Adipocyte (in vitro differentiated cells): ENCODE measurements at regions not wholly inside any gene's neighbourhood (a gene's known extent, or its start where the extent isn't known, plus 50 kb on each side); places are given as distances from the start of the nearest gene placed in this dataset.
"Not testable (repeated sequence)": the region's sequence is repeated elsewhere in the genome, so short reads cannot be mapped to it uniquely, and the experiment has no call there.

ENCODE experiments used
- DNase-seq: peaks from one replicate; pipeline ENCODE4 v3.0.0-alpha.2; 2015; ENCODE audit warnings: low read depth
- H3K27me3 ChIP-seq: replicated peaks from 2 replicates; pipeline ENCODE4 v1.7.0; 2013; ENCODE audit warnings: mild to moderate bottlenecking, low read length, moderate library complexity; ENCODE audit not compliant: control insufficient read depth, insufficient read depth
- H3K36me3 ChIP-seq: 2 replicates; pipeline ENCODE4 v1.7.0; 2013; ENCODE audit warnings: low read length, mild to moderate bottlenecking, moderate library complexity; ENCODE audit not compliant: control insufficient read depth, insufficient read depth, severe bottlenecking
- H3K4me1 ChIP-seq: 2 replicates; pipeline ENCODE4 v1.7.0; 2013; ENCODE audit warnings: mild to moderate bottlenecking, low read length, moderate library complexity; ENCODE audit not compliant: control insufficient read depth, insufficient read depth
- H3K4me3 ChIP-seq: 2 replicates; pipeline ENCODE4 v1.7.0; 2013; ENCODE audit warnings: mild to moderate bottlenecking, low read length, moderate library complexity
- H3K9ac ChIP-seq: 2 replicates; pipeline ENCODE4 v1.7.0; 2013; ENCODE audit warnings: mild to moderate bottlenecking, low read length, moderate library complexity
- H3K9me3 ChIP-seq: 2 replicates; pipeline ENCODE4 v1.7.0; 2013; ENCODE audit warnings: mild to moderate bottlenecking, low read length, moderate library complexity; ENCODE audit not compliant: control insufficient read depth

DNA sequence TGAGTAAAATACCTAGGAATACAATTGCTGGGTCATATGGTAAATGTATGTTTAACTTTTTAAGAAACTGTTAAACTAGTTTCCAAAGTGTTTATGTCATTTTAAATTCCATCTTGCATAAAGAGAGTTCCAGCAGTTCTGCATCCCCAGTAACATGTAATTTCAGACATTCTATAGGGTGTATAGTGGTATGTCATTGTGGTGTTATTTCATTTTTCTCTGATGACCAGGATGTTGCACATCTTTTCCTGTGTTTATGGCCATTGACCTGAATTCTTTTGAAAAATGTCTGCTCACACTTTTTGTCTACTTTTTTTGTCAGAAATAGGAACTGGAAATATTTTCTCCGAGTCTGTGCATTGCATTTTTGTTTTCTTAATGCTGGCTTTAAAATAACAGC is 128.9 kb downstream of the TMEM200A start:
- H3K4me3 ChIP-seq = no peak overlapping the region
- H3K36me3 ChIP-seq = no peaks in the 10 kb centered on the region
- peak; percentile 49 for DNase-seq
- peaks cover 8% of the 10 kb centered on the region for H3K9me3 ChIP-seq
- no peak overlapping the region for H3K9ac ChIP-seq
- H3K4me1 ChIP-seq = no peaks in the 10 kb centered on the region
- H3K27me3 ChIP-seq = no peaks in the 10 kb centered on the region

DNA sequence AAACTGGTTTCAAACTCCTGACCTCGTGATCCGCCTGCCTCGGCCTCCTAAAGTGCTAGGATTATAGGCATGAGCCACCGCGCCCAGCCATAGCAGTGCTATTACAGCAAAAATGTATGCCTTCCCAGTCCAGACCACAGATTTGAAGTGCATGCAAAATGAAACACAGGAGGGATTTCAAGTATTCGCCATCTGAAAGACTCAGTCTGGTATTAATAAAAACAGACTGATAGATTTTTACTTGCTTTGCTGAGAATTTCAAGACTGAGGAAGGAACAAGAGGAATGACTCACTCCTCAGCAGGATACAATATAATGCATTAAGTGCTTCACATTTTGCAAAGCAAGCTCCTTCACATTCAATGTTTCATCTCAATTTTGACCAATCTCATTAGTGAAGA is 134.9 kb downstream of the TMEM200A start:
- Histone ChIP-seq H3K4me1 (peaks cover 17% of the 10 kb centered on the region), H3K9ac (peak overlapping the region; percentile 25), H3K9me3 (no peaks in the 10 kb centered on the region), H3K36me3 (no peaks in the 10 kb centered on the region), H3K27me3 (no peaks in the 10 kb centered on the region), H3K4me3 (peak overlapping the region; percentile 35)
- peak; percentile 93 for DNase-seq

DNA sequence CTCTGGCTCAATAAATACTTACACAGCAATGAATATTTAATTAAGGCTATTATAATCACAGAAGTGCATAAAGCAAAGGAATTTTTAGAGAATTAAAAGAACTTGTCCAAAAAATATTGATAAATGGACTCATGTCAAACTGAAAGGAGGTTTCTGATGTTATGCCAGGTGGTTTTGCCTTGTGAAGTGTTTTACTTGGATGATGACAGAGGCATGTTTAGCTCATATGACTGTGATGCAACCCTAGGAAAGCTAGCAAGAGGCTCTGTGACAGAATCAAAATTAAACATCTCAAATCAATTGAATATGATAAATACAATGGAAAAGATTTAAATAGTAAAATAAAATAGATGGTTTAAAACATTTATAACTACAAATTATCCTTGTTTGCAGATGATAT is 137.3 kb downstream of the TMEM200A start:
- Histone ChIP-seq H3K9me3 (no peaks in the 10 kb centered on the region), H3K36me3 (no peaks in the 10 kb centered on the region)

DNA sequence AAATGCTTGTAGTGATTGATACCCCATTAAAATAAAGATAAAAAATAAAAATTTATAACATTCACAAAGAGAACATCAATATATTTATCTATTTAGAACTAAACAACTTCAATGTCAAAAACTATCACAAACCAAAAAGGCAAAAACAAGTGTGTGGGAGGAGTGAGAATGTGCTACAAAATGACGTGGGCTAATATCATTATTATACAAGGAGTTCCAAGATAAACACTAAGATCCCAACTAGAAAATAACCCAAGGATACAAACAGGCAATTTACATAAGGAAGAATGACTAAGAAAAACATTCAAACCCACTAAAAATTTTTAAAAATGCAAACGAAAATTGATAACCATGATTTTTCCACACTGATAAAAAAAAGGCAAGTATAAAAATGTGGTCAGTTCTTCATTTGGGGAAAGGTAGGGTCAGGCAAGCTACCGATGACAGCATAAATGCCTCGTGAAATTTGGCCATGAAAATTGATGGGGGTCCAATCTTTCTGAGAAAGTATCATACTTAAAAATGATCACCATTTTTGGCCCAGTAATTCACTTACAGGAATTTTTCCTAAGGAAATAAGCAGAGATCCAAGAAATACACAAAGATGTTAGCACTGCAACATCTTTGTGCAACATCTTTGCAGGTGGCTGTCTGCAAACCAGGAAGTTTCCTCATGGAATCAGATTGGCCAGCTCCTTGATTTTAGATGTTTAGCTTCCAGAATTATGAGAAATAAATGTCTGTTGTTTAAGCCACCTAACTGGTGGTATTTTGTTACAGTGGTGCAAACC is 140.2 kb downstream of the TMEM200A start:
- no peak for DNase-seq
- Histone ChIP-seq H3K9me3 (no peaks in the 10 kb centered on the region), H3K4me3 (no peak overlapping the region), H3K27me3 (no peaks in the 10 kb centered on the region), H3K4me1 (peaks cover 12% of the 10 kb centered on the region), H3K36me3 (no peaks in the 10 kb centered on the region), H3K9ac (no peak overlapping the region)

More for the DNA sequence above, 137.3 kb downstream of the TMEM200A start:
- no peaks in the 10 kb centered on the region for H3K27me3 ChIP-seq
- peak; percentile 88 for DNase-seq
- H3K4me1 ChIP-seq = peaks cover 17% of the 10 kb centered on the region
- H3K4me3 ChIP-seq = no peak overlapping the region
- H3K9ac ChIP-seq = no peak overlapping the region

DNA sequence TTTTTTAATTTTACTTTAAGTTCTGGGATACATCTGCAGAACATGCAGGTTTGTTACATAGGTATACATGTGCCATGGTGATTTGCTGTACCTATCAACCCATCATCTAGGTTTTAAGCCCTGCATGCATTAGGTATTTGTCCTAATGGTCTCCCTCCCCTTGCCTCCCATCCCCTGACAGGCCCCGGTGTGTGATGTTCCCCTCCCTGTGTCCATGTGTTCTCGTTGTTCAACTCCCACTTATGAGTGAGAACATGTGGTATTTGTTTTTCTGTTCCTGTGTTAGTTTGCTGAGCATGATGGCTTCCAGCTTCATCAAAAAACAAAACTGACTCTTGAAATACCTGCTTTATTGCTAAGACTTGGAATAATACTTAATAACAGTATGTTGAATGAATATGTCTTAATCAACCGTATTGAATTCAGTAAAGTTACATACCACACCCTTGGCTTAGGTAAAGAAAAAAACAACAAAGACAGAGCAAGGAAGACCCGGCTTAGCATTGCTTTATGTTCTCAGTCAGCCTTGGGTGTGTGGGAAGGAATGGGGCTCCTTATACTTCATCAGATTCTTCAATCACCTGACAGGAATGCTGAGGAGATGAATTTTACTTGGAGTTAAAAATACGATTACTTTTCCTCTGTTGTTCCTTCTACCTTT is 141.3 kb downstream of the TMEM200A start:
- not testable (repeated sequence) for H3K9me3 ChIP-seq, DNase-seq, H3K4me1 ChIP-seq, H3K36me3 ChIP-seq, H3K27me3 ChIP-seq
- H3K4me3 ChIP-seq = peak overlapping the region; percentile 31
- H3K9ac ChIP-seq = peak overlapping the region; percentile 28

DNA sequence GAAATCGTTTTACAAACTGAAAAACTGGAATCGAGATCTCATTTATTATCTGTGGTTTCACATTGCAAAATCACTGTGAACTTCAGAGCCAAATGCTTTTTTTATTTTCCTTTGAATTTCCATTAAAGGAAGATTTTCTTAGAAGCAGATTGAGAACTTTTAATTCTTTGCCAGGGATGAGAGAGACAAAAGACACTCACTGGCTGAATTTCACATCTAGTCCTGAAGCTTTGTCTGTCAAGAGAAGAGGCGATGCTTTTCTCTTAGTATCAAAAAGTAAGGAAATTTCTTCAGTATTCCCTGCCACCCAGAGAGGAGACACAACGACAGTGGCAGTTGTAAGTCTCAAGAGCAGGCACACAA is 141.8 kb downstream of the TMEM200A start:
- H3K27me3 ChIP-seq = no peaks in the 10 kb centered on the region
- H3K9me3 ChIP-seq = no peaks in the 10 kb centered on the region
- no peak for DNase-seq
- H3K36me3 ChIP-seq = no peaks in the 10 kb centered on the region
- peaks cover 9% of the 10 kb centered on the region for H3K4me1 ChIP-seq
- peak overlapping the region; percentile 31 for H3K4me3 ChIP-seq
- peak overlapping the region; percentile 28 for H3K9ac ChIP-seq

DNA sequence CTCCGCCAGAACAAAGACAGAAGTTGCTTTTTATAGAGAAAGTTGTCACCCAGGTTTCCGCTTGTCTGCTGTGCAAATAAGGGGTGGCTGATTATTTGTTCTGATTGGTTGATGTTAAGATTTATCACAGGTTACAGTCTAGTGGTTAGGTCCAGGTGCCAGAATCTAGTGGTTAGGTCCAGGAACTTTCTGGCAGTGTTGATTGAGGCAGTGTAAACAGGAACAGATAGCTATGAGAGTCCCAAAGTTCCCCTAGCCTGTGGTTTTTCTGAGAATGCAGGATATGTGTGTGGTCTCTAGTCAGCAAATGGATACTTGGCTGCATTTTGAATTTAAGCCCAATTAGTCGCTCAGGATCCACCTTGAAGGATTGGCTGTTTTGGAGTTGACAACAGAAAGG is 148.0 kb downstream of the TMEM200A start:
- Histone ChIP-seq H3K27me3 (no peaks in the 10 kb centered on the region), H3K4me1 (no peaks in the 10 kb centered on the region), H3K4me3 (no peak overlapping the region), H3K36me3 (no peaks in the 10 kb centered on the region), H3K9me3 (no peaks in the 10 kb centered on the region), H3K9ac (no peak overlapping the region)
- DNase-seq = peak; percentile 35

DNA sequence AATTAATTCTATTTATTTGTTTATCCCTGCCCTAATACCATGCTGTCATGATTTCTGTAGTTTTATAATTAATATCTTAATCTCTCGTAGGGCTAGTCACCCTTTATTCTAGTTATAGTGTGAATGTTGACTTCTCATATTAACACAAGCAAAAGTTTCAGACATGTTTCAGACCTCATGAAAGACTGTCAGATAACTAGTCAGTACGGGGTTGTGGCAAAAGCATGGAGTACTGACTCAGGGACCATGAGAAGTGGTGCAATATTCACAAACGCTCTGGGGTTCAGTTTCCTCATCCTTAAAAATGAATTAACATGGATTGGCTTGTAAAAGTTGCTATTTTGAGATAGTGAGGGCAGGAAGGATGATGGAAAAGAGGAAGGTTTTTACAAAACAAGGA is 148.9 kb downstream of the TMEM200A start:
- DNase-seq = no peak
- Histone ChIP-seq H3K4me3 (no peak overlapping the region), H3K9me3 (no peaks in the 10 kb centered on the region), H3K27me3 (no peaks in the 10 kb centered on the region), H3K9ac (no peak overlapping the region), H3K36me3 (no peaks in the 10 kb centered on the region), H3K4me1 (no peaks in the 10 kb centered on the region)

DNA sequence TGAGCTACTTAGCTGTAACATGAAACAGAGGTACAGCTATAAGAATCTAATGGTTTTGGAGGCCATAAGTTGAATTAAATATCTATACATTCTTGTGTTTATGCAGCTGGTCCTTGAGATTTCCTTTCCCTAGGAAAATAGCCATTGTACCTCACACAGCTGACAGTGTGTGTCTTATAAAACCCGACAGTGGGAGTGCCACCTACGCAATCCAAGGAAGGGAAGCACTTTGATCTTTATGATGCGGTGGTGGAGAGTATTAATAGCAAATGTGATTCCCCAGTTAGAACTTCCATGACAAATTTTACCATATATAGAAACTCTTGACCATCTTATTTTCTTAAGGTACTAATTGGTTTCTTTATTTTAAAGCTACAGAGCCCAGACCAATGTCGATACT is 149.5 kb downstream of the TMEM200A start:
- no peak for DNase-seq
- H3K36me3 ChIP-seq = no peaks in the 10 kb centered on the region
- H3K27me3 ChIP-seq = no peaks in the 10 kb centered on the region
- no peak overlapping the region for H3K4me3 ChIP-seq
- H3K9me3 ChIP-seq = no peaks in the 10 kb centered on the region
- H3K4me1 ChIP-seq = peaks cover 3% of the 10 kb centered on the region
- H3K9ac ChIP-seq = no peak overlapping the region

DNA sequence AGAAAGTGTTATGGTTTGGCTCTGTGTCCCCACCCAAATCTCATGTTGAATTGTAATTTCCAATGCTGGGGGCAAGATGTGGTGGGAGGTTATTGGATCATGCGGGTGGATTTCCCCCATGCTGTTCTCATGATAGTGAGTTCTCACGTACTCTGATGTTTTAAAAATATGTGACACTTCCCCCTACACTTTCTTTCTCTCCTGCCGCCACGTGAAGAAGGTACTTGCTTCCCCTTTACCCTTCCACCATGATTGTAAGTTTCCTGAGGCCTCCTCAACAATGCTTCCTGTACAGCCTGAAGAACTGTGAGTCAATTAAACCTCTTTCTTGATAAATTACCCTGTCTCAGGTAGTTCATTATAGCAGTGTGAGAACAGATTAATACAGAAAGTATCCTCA is 150.8 kb downstream of the TMEM200A start:
- Histone ChIP-seq H3K4me3 (no peak overlapping the region), H3K9me3 (no peaks in the 10 kb centered on the region), H3K27me3 (no peaks in the 10 kb centered on the region), H3K36me3 (no peaks in the 10 kb centered on the region), H3K4me1 (peaks cover 7% of the 10 kb centered on the region), H3K9ac (no peak overlapping the region)
- DNase-seq = no peak

DNA sequence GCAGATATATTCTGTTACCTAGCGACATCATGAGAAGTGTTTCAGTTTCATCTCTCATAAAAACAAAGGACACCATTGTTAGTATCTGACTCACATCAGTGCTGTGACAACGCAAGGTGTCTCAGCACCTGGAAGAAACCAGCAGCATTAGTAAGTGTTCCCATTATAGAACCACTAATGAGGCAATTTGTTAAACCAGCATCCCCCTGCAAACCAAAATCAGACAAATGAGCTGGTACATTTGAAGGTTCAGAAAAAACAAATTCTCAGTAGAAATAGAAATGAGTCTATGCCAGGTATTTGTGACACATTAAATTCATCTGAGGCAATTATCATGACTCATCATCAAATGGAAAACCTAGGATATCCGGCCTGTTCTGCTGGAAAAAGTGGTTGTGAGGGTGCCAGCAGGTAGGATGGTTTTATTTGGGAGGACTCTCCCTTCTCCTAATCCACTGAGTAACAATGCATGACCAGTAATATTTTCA is 151.7 kb downstream of the TMEM200A start:
- Histone ChIP-seq H3K9me3 (no peaks in the 10 kb centered on the region), H3K9ac (no peak overlapping the region), H3K4me1 (peaks cover 10% of the 10 kb centered on the region), H3K4me3 (no peak overlapping the region), H3K27me3 (no peaks in the 10 kb centered on the region), H3K36me3 (no peaks in the 10 kb centered on the region)
- no peak for DNase-seq
